PC-9 (cell line): ENCODE measurements at regions not wholly inside any gene's neighbourhood (a gene's known extent, or its start where the extent isn't known, plus 50 kb on each side); places are given as distances from the start of the nearest gene placed in this dataset.

Experiments
- BruUV-seq: library from RNA; stranded (reverse); fragments of 400-500 nt; replicated peaks from 2 replicates; lab custom pipeline; 2021; lab: Mats Ljungman, UMichigan
- CTCF ChIA-PET: fragments of 300-600 bp; sonication (Branson Sonifier 250); formaldehyde crosslinking; loops from one replicate; lab custom pipeline; 2022; ENCODE audit warnings: antibody characterized with exemption; lab: Charles Lee
- POLR2A ChIA-PET: fragments of 300-600 bp; sonication (Branson Sonifier 250); formaldehyde crosslinking; loops from one replicate; lab custom pipeline; 2022; ENCODE audit warnings: antibody characterized with exemption; ENCODE audit not compliant: unreplicated experiment; lab: Charles Lee
- DNase-seq, 2 experiments: peaks; one replicate each; pipeline versions ENCODE4 v3.0.0 to v3.0.0-alpha.2; 2015 to 2022; ENCODE audit warnings: mixed read lengths in 1 of 2
- H2AFZ ChIP-seq: fragments of 200-600 bp; sonication (generic); 2 replicates; pipeline ENCODE4 v1.8.1; 2017; ENCODE audit warnings: antibody characterized with exemption
- H3F3A ChIP-seq: fragments of 200-600 bp; sonication (generic); 2 replicates; pipeline ENCODE4 v1.8.1; 2017; ENCODE audit warnings: antibody characterized with exemption, mild to moderate bottlenecking, low read depth; ENCODE audit not compliant: insufficient read depth
- H3K27ac ChIP-seq: fragments of 200-600 bp; sonication (generic); 2 replicates; pipeline ENCODE4 v1.6.1; 2016; ENCODE audit warnings: mixed run types
- H3K27me3 ChIP-seq: fragments of 200-600 bp; sonication (generic); 2 replicates; pipeline ENCODE4 v1.6.1; 2016; ENCODE audit warnings: low read depth, mixed run types; ENCODE audit not compliant: insufficient read depth
- H3K36me3 ChIP-seq: fragments of 200-600 bp; sonication (generic); 2 replicates; pipeline ENCODE4 v1.6.1; 2016; ENCODE audit warnings: low read depth, mixed run types
- H3K4me1 ChIP-seq: fragments of 200-600 bp; sonication (generic); replicated peaks from 2 replicates; pipeline ENCODE4 v1.6.1; 2016; ENCODE audit warnings: mixed run types; ENCODE audit not compliant: insufficient read depth
- H3K4me2 ChIP-seq: fragments of 200-600 bp; sonication (generic); 2 replicates; pipeline ENCODE4 v1.6.1; 2017; ENCODE audit warnings: mixed run types
- H3K4me3 ChIP-seq: fragments of 200-600 bp; sonication (generic); 2 replicates; pipeline ENCODE4 v1.6.1; 2016; ENCODE audit warnings: mixed run types
- H3K79me2 ChIP-seq: fragments of 200-600 bp; sonication (generic); 2 replicates; pipeline ENCODE4 v1.6.1; 2017; ENCODE audit warnings: low read depth, mixed run types
- H3K9me2 ChIP-seq: fragments of 200-600 bp; sonication (generic); 2 replicates; pipeline ENCODE4 v1.8.1; 2017; ENCODE audit warnings: mild to moderate bottlenecking; ENCODE audit not compliant: insufficient read depth
- H3K9me3 ChIP-seq: fragments of 200-600 bp; sonication (generic); 2 replicates; pipeline ENCODE4 v1.8.1; 2016; ENCODE audit warnings: low read depth; ENCODE audit not compliant: insufficient read depth
- H4K20me1 ChIP-seq: fragments of 200-600 bp; sonication (generic); 2 replicates; pipeline ENCODE4 v1.8.1; 2017; ENCODE audit not compliant: insufficient read depth
- CTCF ChIP-seq: fragments of 200-600 bp; sonication (generic); conservative IDR thresholded peaks from 2 replicates; pipeline ENCODE4 v1.6.1; 2017; ENCODE audit warnings: mixed run types, antibody characterized with exemption, mild to moderate bottlenecking, moderate library complexity
- EZH2 ChIP-seq: fragments of 200-600 bp; sonication (generic); IDR thresholded peaks from 2 replicates; pipeline ENCODE4 v1.8.0; 2017; ENCODE audit warnings: antibody characterized with exemption, low read depth
- intact Hi-C: fragments of 100-400 bp; cut with micrococcal nuclease; formaldehyde crosslinking; loops from one replicate; pipeline ENCODE4 v1.10.0; 2022; ENCODE audit not compliant: unreplicated experiment

- TF ChIP-seq CTCF (no peak), EZH2 (no peak)
- ChIA-PET CTCF (interaction anchor here (0.5 kb wide), 1 partner anchor 73 kb away, joined by 3 read pairs; no protein-coding TSS in a partner anchor), POLR2A (interaction anchor here (0.6 kb wide), 1 partner anchor 845 kb away, joined by 3 read pairs; no protein-coding TSS in a partner anchor)
- Histone ChIP-seq H3K4me2 (no peak overlapping the region), H3K9me2 (no peaks in the 10 kb centered on the region), H2AFZ (no peak overlapping the region), H4K20me1 (no peaks in the 10 kb centered on the region), H3K27me3 (no peaks in the 10 kb centered on the region), H3K4me1 (peaks cover 18% of the 10 kb centered on the region), H3K4me3 (no peak overlapping the region), H3K27ac (no peak overlapping the region), H3K36me3 (no peaks in the 10 kb centered on the region), H3K79me2 (no peaks in the 10 kb centered on the region), H3K9me3 (no peaks in the 10 kb centered on the region), H3F3A (peaks cover 10% of the 10 kb centered on the region; the same call in 1 of the 2 replicates)
- no TSS peak for BruUV-seq
- intact Hi-C loops, result no loop called here
- DNase-seq, result no peak
Observed at GRCh38 chr12:90030726-90031125, 322.1 kb upstream of the ATP2B1 start.

- no peaks in the 10 kb centered on the region for H3K79me2 ChIP-seq
- peaks cover 10% of the 10 kb centered on the region; the same call in 1 of the 2 replicates for H3F3A ChIP-seq
- peaks cover 22% of the 10 kb centered on the region for H3K4me1 ChIP-seq
- CTCF ChIA-PET, result no interaction called here
- POLR2A ChIA-PET, result no interaction called here
- no peak overlapping the region for H2AFZ ChIP-seq
- H3K36me3 ChIP-seq, result no peaks in the 10 kb centered on the region
- no peaks in the 10 kb centered on the region for H4K20me1 ChIP-seq
- H3K4me3 ChIP-seq, result no peak overlapping the region
- H3K9me2 ChIP-seq, result no peaks in the 10 kb centered on the region
- no peaks in the 10 kb centered on the region for H3K9me3 ChIP-seq
- BruUV-seq, result no TSS peak
- peak overlapping the region; percentile 34 for H3K4me2 ChIP-seq
- no peak for DNase-seq
- H3K27ac ChIP-seq, result no peak overlapping the region
- no peaks in the 10 kb centered on the region for H3K27me3 ChIP-seq
- TF ChIP-seq CTCF, result no peak
- TF ChIP-seq EZH2, result no peak
- intact Hi-C loops, result no loop called here
Observed at GRCh38 chr12:90029317-90029716, 320.7 kb upstream of the ATP2B1 start.

- Histone ChIP-seq H3K27me3 (no peaks in the 10 kb centered on the region), H3K36me3 (no peaks in the 10 kb centered on the region), H3F3A (peaks cover 10% of the 10 kb centered on the region; the same call in 1 of the 2 replicates), H3K79me2 (no peaks in the 10 kb centered on the region), H3K27ac (no peak overlapping the region), H4K20me1 (no peaks in the 10 kb centered on the region), H3K4me3 (no peak overlapping the region), H2AFZ (no peak overlapping the region), H3K9me2 (no peaks in the 10 kb centered on the region), H3K4me1 (peaks cover 26% of the 10 kb centered on the region), H3K4me2 (peak overlapping the region; percentile 34), H3K9me3 (no peaks in the 10 kb centered on the region)
- ChIA-PET POLR2A (no interaction called here), CTCF (no interaction called here)
- TF ChIP-seq EZH2 (no peak), CTCF (no peak)
- peak in 1 of 2 experiments; percentile 64 for DNase-seq
- intact Hi-C loops, result no loop called here
- no TSS peak for BruUV-seq
Observed at GRCh38 chr12:90028635-90029051, 320.0 kb upstream of the ATP2B1 start.
